SK-N-MC (cell line): ENCODE measurements at regions not wholly inside any gene's neighbourhood (a gene's known extent, or its start where the extent isn't known, plus 50 kb on each side); places are given as distances from the start of the nearest gene placed in this dataset.

Source experiments
- DNase-seq: peaks from one replicate; pipeline ENCODE4 v3.0.0-alpha.2; 2011; ENCODE audit warnings: low read depth, low spot score
- H3K27ac ChIP-seq: fragments of 200-600 bp; sonication (generic); 2 replicates; pipeline ENCODE4 v1.5.1; 2016; ENCODE audit warnings: mixed run types
- H3K36me3 ChIP-seq: fragments of 200-600 bp; sonication (generic); 2 replicates; pipeline ENCODE4 v1.6.1; 2017; ENCODE audit warnings: antibody characterized with exemption, low read length, mixed read lengths; ENCODE audit not compliant: insufficient read depth
- H3K4me3 ChIP-seq: fragments of 200-600 bp; sonication (generic); 2 replicates; pipeline ENCODE4 v1.5.1; 2016
- H3K9ac ChIP-seq: fragments of 200-600 bp; sonication (generic); 2 replicates; pipeline ENCODE4 v1.8.0; 2017; ENCODE audit warnings: mixed run types, mixed read lengths; ENCODE audit not compliant: insufficient read length
- H3K9me3 ChIP-seq: fragments of 200-600 bp; sonication (generic); 2 replicates; pipeline ENCODE4 v1.6.1; 2017; ENCODE audit warnings: low read depth, mild to moderate bottlenecking, antibody characterized with exemption, low read length, moderate library complexity, mixed read lengths
- EZH2 ChIP-seq: fragments of 200-600 bp; sonication (generic); IDR thresholded peaks from one replicate; pipeline ENCODE4 v1.6.1; 2017; ENCODE audit warnings: antibody characterized with exemption
- FOXP2 ChIP-seq: optimal IDR thresholded peaks from 2 replicates; pipeline ENCODE3; 2011; ENCODE audit warnings: mild to moderate bottlenecking, moderate library complexity; ENCODE audit not compliant: insufficient read depth; ENCODE audit errors: extremely low read length, control extremely low read depth
- POLR2AphosphoS5 ChIP-seq: IDR thresholded peaks from 2 replicates; pipeline ENCODE4 v1.6.1; 2012; ENCODE audit warnings: mild to moderate bottlenecking, low read depth, low read length, borderline replicate concordance

DNA sequence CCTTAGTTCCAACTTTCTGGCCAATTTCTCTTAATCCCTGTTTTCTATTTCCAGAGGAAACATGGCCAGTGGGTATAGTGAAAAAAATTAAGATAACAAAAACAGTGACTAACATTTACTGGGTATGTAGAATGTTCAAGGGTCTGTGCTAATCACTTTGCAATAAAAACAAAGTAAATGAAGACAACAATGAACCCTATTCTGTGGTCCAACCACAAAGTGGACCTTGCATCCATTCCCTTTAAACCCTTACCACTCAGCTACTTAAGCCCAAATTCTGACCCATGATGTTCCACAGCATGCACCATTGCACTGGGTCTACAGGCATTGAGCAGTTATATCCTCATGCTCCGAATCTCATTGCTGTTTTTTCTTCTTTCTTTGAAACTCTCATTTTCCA, 179.9 kb upstream of the PRKCQ start:
- H3K9me3 ChIP-seq, result no peaks in the 10 kb centered on the region
- H3K4me3 ChIP-seq, result no peak overlapping the region
- no peak overlapping the region for H3K27ac ChIP-seq
- TF ChIP-seq POLR2AphosphoS5 (no peak), FOXP2 (no peak)
- no peaks in the 10 kb centered on the region for H3K36me3 ChIP-seq
- H3K9ac ChIP-seq, result no peak overlapping the region
- DNase-seq, result no peak

DNA sequence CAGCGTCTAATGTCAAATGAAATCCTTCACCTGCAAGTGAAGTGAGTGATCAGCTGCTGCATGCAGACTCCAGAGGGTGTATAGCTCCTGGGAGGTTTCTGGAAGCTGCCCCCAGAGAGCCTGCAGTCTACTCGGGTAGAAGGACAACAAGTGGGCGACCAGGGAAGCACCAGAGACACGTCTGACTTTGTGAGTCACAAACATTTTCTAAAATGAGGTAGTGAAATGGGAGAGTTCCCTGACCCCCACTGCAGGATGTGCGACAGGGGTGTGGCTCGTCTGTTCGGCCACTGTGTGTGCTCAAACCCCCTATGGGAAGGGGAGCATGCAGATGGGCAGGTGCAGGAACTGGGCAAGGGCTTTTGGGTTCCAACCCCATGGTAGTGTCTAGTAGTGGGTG, 177.1 kb upstream of the PRKCQ start:
- Histone ChIP-seq H3K27ac (no peak overlapping the region), H3K36me3 (no peaks in the 10 kb centered on the region), H3K4me3 (no peak overlapping the region), H3K9ac (no peak overlapping the region), H3K9me3 (no peaks in the 10 kb centered on the region)
- TF ChIP-seq FOXP2 (no peak), POLR2AphosphoS5 (no peak), EZH2 (no peak)
- no peak for DNase-seq

DNA sequence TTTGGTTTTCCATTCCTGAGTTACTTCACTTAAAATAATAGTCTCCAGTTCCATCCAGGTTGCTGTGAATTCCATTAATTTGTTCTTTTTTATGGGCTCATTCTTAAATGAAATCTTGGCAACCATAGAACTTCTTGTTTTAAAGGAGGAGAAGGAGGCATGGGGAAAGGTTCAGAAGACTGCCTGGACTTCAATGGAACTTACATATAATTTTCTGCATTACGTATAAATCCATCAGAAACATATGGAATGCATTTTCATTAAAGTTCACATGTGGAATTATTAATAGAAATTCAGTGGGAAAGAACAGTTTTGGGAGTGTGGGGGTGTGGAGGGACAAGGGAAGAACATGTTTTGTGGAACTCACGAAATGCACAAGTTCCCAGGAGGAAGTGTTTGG, 176.6 kb upstream of the PRKCQ start:
- Histone ChIP-seq H3K9me3 (no peaks in the 10 kb centered on the region), H3K9ac (no peak overlapping the region), H3K36me3 (no peaks in the 10 kb centered on the region), H3K4me3 (no peak overlapping the region), H3K27ac (no peak overlapping the region)
- TF ChIP-seq POLR2AphosphoS5, result no peak
- TF ChIP-seq FOXP2, result no peak
- TF ChIP-seq EZH2, result no peak
- no peak for DNase-seq

GRCh38 chr10:6755781-6756460, 175.8 kb upstream of the PRKCQ start:
- TF ChIP-seq POLR2AphosphoS5 (no peak), EZH2 (no peak), FOXP2 (no peak)
- H3K4me3 ChIP-seq, result no peak overlapping the region
- H3K36me3 ChIP-seq, result no peaks in the 10 kb centered on the region
- no peaks in the 10 kb centered on the region for H3K9me3 ChIP-seq
- no peak for DNase-seq
- no peak overlapping the region for H3K9ac ChIP-seq
- H3K27ac ChIP-seq, result no peak overlapping the region

DNA sequence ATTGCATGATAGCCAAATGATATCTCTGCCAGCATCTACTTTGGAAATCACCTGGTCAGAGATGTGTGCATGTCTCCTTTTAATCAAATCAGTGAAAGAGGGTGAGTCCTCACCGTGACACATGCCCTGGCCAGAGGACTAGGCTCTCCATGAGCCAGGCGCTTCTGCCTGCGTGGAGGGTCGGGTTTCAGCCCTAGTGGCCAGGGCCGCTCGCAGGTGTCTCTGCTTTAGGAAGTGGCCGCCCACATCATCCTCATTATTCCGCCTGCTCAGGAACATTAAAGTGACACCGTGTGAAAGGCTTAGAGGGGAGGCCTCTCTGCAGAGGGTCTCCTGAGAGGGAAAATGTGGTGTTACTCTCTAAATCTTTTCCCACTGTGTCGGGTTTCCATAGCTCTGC, 173.6 kb upstream of the PRKCQ start:
- TF ChIP-seq FOXP2 (no peak), POLR2AphosphoS5 (no peak), EZH2 (no peak)
- no peaks in the 10 kb centered on the region for H3K36me3 ChIP-seq
- H3K9ac ChIP-seq, result no peak overlapping the region
- H3K4me3 ChIP-seq, result no peak overlapping the region
- DNase-seq, result no peak
- H3K9me3 ChIP-seq, result no peaks in the 10 kb centered on the region
- no peak overlapping the region for H3K27ac ChIP-seq

- DNase-seq, result no peak
- Histone ChIP-seq H3K27ac (no peak overlapping the region), H3K4me3 (no peak overlapping the region), H3K36me3 (no peaks in the 10 kb centered on the region), H3K9me3 (no peaks in the 10 kb centered on the region), H3K9ac (no peak overlapping the region)
- no peak for TF ChIP-seq POLR2AphosphoS5
- TF ChIP-seq EZH2, result no peak
- TF ChIP-seq FOXP2, result no peak
Measured at GRCh38 chr10:6751363-6751762, 171.3 kb upstream of the PRKCQ start.

DNA sequence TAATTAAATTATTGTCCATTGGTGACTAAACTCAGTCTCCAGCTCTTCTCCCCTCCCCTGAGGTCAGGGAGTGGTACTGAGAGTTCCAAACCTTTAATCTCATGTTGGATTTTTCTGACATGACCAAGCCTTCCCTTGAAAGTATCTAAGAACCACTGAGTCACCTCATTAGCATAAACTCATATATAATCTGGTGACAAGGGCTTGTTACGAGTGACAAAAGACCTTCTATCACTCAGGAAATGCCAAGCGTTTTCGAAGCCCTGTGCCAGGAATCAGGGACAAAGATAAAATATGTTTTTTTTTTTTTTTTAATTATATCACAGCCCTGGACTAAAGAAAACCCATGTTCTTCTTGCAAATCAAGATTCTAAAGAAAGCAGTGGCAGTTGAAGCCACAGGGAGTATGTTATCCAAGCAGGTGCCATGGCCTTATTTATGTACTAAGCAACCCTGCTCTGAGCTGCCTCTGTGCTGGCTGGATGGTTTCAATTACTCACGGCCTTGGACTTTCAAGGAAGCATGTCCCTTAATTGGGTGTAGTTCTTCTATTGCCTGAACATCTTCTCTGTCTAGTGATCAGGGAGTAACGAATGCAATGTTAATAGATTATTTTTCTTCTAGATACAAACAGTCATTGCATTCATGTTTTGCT, 169.0 kb upstream of the PRKCQ start:
- DNase-seq, result no peak
- no peak overlapping the region for H3K9ac ChIP-seq
- no peaks in the 10 kb centered on the region for H3K9me3 ChIP-seq
- H3K4me3 ChIP-seq, result no peak overlapping the region
- TF ChIP-seq FOXP2 (no peak), EZH2 (no peak), POLR2AphosphoS5 (no peak)
- no peak overlapping the region for H3K27ac ChIP-seq
- H3K36me3 ChIP-seq, result no peaks in the 10 kb centered on the region

GRCh38 chr10:6748029-6748428, 168.0 kb upstream of the PRKCQ start:
- no peak for DNase-seq
- TF ChIP-seq FOXP2, result no peak
- no peak for TF ChIP-seq EZH2
- no peak for TF ChIP-seq POLR2AphosphoS5
- Histone ChIP-seq H3K9ac (no peak overlapping the region), H3K9me3 (no peaks in the 10 kb centered on the region), H3K27ac (no peak overlapping the region), H3K36me3 (no peaks in the 10 kb centered on the region), H3K4me3 (no peak overlapping the region)

- Histone ChIP-seq H3K9me3 (no peaks in the 10 kb centered on the region), H3K9ac (no peak overlapping the region), H3K27ac (no peak overlapping the region), H3K36me3 (no peaks in the 10 kb centered on the region), H3K4me3 (no peak overlapping the region)
- DNase-seq, result no peak
- TF ChIP-seq POLR2AphosphoS5 (no peak), FOXP2 (no peak), EZH2 (no peak)
Measured at GRCh38 chr10:6746782-6747181, 166.7 kb upstream of the PRKCQ start.
